NCI-H526 (cell line): ENCODE measurements at regions not wholly inside any gene's neighbourhood (a gene's known extent, or its start where the extent isn't known, plus 50 kb on each side); places are given as distances from the start of the nearest gene placed in this dataset.
"Not testable (repeated sequence)": the region's sequence is repeated elsewhere in the genome, so short reads cannot be mapped to it uniquely, and the experiment has no call there.

Experiments
- DNase-seq, 2 experiments: peaks; one replicate each; lab custom pipeline; 2025; lab: John Stamatoyannopoulos, UW

DNA sequence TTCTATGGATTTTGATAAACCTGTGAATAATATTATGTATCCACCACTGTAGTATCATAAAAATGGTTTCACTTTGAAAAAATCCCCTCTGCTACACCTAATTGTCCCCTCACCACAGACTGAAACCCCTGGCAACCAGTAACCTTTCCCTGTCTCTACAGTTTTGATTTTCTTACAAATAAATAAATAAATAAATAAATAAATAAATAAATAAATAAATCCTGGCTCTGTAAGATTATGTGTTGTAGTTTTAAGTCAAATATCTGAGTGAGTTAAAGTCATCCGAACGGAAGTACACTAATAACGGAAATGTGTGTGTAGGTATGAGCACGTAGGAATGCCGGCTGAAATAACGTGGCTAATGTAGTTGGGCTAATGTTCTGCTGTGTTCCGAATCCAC is 641.5 kb downstream of the GABRG1 start:
- no peak for DNase-seq

DNA sequence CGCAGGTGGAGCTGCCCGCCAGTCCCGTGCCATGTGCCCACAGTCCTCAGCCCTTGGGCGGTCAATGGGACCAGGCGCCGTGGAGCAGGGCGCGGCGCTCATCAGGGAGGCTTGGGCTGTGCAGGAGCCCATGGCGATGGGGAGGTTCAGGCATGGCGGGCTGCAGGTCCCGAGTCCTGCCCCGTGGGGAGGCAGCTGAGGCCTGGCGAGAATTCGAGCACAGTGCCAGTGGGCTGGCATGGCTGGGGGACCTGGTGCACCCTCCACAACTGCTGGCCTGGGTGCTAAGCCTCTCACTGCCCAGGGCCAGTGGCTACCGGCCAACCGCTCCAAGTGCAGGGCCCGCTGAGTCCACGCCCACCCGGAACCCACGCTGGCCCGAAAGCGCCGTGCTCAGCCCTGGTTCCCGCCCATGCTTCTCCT is 646.5 kb downstream of the GABRG1 start:
- DNase-seq: no peak

DNA sequence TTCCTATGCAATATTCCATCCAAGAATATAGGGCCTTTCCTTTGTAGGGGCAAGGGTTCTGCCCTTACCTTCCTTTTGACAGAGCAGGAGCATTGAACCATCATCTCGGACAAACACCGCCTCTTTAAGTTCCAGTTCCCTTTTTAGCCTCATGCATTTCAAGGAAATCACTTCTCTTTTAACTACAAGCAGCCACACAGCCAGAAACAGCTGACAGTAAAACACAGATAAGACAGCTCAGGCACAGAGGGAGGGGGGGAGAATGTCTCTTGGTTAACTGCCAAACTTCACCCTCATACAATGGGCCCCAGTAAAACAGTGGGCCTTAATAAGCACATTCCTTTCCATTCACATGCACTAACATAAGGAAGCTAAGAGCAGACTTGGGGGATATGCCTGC is 648.3 kb downstream of the GABRG1 start:
- no peak for DNase-seq

DNA sequence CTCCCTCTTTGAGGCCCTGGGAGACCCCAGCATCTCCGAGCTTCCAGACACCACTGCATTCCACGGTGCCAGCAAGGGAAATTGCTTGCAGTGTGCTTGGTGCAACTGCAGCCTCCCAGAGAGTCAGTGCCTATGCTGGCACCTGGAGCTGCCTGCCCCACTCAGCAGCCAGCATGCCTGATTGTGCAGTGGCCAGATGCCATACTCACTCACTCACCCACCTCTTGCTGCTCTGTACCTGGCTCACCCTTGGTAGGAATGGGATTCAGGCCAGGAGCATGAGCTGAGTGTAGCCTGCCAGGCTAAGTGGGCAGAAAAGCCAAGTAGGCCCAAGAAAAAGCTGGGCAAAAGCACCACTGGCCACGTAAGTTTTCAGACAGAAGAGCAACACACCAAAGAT is 651.4 kb downstream of the GABRG1 start:
- no peak for DNase-seq

GRCh38 chr4:45471335-45471734 is 652.5 kb downstream of the GABRG1 start:
- no peak for DNase-seq

- DNase-seq: no peak
Observed at GRCh38 chr4:45467157-45467556, 656.7 kb downstream of the GABRG1 start.

DNA sequence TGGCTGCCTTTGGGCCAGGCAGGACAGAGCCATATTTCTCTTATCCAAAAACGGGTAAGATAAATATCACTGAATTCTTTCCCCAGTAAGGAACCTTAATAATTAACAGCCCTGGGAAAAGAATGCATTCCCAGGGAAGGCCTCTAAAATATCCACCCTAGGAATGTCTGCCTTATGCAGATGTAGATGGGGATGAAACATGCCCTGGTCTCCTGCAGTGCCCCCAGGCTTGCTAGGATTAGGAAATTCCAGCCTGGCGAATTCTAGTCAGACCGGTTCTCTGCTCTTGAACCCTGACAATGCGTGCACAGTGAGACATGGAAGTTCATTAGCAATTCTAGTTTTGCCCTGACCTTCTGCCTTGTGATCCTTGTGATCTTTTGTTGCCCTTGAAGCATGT is 663.7 kb downstream of the GABRG1 start:
- DNase-seq: not testable (repeated sequence)

- DNase-seq: no peak
Observed at GRCh38 chr4:45455217-45455616, 668.6 kb downstream of the GABRG1 start.

- DNase-seq: peak; percentile 3 to 43
Observed at GRCh38 chr4:45453258-45453853, 670.5 kb downstream of the GABRG1 start.

DNA sequence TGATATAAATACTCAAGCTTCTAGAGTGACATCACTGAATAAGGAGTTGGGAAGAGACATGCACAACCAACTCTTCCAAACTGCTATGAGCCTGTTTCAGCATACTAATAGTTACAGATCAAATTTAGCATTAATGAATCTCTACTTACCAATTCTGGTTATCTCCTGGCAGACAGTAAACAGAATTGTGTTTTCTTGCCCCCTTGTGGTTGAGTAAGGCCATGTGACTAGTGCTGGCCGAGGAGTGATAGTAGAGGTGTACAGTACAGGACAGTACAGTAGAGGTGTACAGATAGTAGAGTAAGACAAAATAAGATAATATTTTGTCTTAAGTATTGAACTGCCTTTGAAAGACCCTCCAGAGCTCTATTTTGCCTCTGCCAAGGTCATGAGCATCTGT is 681.4 kb downstream of the GABRG1 start:
- DNase-seq: peak in 1 of 2 experiments; percentile 12

GRCh38 chr4:45438047-45438446 is 685.8 kb downstream of the GABRG1 start:
- no peak for DNase-seq

DNA sequence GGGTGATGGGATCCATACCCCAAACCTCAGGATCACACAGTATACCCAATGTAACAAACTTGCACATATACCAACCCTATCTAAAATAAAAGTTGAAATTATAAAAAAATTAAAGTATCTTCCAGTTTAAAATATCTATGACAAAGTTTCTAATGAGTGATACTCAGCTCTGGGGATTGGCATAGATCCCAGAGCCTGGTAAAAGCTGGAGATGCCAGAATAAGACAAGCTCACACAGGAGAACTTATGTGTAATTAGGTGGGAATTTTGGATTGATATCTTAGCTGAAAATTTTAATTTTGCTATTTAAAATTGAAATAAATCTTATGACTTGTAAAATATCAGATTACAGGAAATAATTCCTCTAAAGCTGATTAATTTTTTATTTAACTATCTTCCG is 686.5 kb downstream of the GABRG1 start:
- DNase-seq: no peak

DNA sequence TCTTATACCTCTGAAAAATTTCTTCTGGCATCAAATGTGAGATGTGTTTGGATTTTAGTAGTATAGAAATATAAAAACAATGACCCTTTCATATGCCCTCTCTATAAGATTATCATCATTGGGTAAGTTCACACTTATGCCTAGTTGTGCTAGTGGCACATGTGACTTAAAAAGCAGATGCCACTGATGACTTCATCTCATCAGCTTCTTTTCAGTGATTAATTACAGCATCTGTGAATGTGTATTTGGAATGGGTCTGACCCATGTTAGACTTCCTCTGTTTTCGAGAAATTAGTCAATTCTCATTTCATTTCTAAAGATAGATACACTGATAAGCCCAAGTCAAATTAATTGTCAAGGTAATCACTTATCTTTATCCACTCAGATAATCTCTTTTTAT is 698.7 kb downstream of the GABRG1 start:
- DNase-seq: no peak

DNA sequence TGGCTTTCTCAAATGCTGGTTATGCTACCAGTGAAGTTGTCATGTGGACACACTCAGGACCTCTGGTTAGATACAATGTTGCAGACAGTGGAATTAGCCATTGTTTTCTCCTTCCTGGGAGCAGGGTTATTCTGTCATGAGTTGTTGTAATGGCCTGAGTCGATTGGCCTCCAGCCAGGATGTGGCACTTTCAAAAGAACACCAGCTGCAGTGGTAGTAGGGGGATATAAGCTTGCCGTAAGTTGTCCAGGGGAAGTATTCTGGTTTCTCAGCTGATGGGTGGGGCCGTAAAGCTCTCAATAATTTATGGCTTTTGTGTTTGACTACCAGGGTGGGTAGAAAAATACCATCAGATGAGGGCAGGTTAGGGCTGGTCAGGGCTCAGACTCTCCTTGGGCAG is 697.5 kb upstream of the GNPDA2 start:
- DNase-seq: no peak

DNA sequence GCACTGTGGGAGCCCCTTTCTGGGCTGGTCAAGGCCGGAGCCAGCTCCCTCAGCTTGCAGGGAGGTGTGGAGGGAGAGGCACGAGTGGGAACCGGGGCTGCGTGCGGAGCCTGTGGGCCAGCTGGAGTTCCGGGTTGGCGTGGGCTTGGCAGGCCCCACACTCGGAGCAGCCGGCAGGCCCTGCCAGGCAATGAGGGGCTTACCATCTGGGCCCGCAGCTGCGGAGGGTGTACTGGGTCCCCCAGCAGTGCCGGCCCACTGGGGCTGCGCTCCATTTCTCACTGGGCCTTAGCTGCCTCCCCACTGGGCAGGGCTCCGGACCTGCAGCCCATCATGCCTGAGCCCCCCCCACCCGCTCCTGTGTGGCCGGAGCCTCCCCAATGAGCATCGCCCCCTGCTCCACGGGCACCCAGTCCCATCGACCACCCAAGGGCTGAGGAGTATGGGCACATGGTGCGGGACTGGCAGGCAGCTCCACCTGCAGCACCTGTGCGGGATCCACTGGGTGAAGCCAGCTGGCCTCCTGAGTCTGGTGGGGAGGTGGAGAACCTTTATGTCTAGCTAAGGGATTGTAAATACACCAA is 693.8 kb upstream of the GNPDA2 start:
- DNase-seq: not testable (repeated sequence)

DNA sequence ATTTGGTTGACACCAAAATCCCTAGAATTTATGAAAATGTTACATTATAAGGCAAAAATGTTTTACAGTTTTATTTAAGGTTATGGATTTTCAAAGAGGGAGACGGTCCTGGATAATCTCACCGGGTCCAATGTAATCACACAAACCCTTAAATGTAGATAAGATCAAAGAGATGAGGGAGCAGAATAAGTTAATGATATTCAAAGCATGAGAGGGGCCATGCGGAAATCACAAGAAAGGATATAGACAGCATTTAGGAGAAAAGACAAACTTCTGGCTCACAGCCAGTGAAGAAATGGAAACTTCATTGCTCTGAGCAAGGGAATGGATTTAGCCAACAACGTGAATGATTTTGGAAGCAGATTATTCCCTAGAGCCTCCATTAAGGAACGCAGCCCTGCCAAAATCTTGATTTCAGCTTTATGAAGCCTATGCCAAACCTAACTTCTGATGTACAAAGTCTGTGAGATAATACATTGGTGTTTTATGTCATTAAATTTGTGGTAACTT is 684.4 kb upstream of the GNPDA2 start:
- no peak for DNase-seq

DNA sequence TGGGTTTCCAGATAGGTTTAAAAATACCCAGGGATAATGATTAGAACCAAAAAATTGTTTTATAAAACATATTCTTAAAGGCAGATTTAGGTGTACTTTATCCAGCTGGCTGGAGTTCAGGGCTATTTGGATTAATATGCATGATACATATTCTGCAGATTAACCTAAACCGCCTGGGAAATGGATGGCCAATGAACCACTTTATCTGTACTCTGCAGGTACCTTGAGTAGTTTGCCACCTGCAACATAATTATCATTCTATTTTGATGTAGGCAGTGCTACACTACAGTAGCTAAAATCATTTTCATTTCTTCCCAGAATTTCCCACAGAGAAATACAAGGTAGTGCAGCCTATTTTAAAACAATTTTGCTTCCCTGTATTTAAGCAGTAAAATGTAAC is 683.2 kb upstream of the GNPDA2 start:
- DNase-seq: no peak

- DNase-seq: no peak
Observed at GRCh38 chr4:45408996-45409395, 682.6 kb upstream of the GNPDA2 start.

DNA sequence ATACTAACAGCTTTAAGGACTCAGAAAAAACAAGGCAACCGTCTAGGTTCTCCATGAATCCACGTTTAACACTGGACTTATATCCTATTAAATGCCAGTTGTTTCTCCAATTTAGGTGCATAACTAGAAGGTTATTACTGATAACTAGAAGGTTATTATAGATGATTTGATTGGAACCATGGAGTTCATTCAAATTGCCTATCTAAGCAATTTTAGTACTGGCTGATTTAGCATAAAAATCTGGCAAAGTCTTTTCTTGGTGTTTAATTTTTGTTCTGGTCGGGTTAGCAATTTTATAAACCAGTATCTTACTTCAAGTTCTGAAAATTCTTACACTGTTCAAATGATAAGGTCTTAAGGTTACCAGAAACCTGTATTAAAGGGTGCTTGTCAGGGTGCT is 672.8 kb upstream of the GNPDA2 start:
- DNase-seq: no peak

DNA sequence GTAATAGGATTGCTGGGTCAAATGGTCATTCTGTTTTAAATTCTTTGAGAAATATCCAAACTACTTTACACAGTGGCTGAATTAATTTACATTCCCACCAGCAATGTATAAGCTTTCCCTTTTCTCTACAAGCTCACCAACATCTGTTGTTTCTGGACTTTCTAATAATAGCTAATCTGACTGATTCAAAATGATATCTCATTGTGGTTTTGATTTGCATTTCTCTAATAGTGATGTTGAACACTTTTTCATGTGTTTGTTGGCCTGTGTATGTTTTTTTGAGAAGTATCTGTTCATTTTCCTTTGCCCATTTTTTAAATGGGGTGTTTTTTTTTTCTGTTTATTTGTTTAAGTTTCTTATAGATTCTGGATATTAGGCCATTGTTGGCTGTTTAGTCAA is 659.0 kb upstream of the GNPDA2 start:
- no peak for DNase-seq

- no peak for DNase-seq
Observed at GRCh38 chr4:45370408-45370807, 644.1 kb upstream of the GNPDA2 start.

- DNase-seq: no peak
Observed at GRCh38 chr4:45368832-45369231, 642.5 kb upstream of the GNPDA2 start.

GRCh38 chr4:45363931-45364330 is 637.6 kb upstream of the GNPDA2 start:
- no peak for DNase-seq
